ENCODE measurements at regions not wholly inside any gene's neighbourhood (a gene's known extent, or its start where the extent isn't known, plus 50 kb on each side); places are given as distances from the start of the nearest gene placed in this dataset.

- no peak overlapping the region for H3K27ac ChIP-seq
- H3K27me3 ChIP-seq = no peaks in the 10 kb centered on the region
- no peak overlapping the region for H3K4me3 ChIP-seq
- H3K9me3 ChIP-seq = no peaks in the 10 kb centered on the region
- 75% methylated on average over 2 of the region's 2 CpGs for WGBS (ENCODE audit: insufficient coverage, low coverage, low lambda C conversion rate, missing lambda C conversion rate)
- H3K36me3 ChIP-seq = no peaks in the 10 kb centered on the region
- DNase-seq (no peak), ATAC-seq (no peak)
- H3K4me1 ChIP-seq = no peaks in the 10 kb centered on the region
- no peak for TF ChIP-seq CTCF (IDR thresholded peaks at IDR 0.05)
- no peak for TF ChIP-seq POLR2A (IDR thresholded peaks at IDR 0.05)
- intact Hi-C loops (cut with DNase I) = no loop called here
These were observed 1062.1 kb downstream of the SLC6A15 start for GRCh38 chr12:83850531-83850930.

GRCh38 chr12:83848702-83849101 lies 1063.9 kb downstream of the SLC6A15 start:
- H3K9me3 ChIP-seq = no peaks in the 10 kb centered on the region
- TF ChIP-seq CTCF (IDR thresholded peaks at IDR 0.05) (no peak), POLR2A (IDR thresholded peaks at IDR 0.05) (no peak)
- intact Hi-C loops (cut with DNase I) = no loop called here
- DNase-seq = no peak
- WGBS (ENCODE audit: insufficient coverage, low coverage, low lambda C conversion rate, missing lambda C conversion rate) = 50% methylated on average over 1 of the region's 1 CpG
- H3K27ac ChIP-seq = no peak overlapping the region
- H3K4me1 ChIP-seq = no peaks in the 10 kb centered on the region
- ATAC-seq = no peak
- H3K27me3 ChIP-seq = no peaks in the 10 kb centered on the region
- H3K4me3 ChIP-seq = no peak overlapping the region
- no peaks in the 10 kb centered on the region for H3K36me3 ChIP-seq

- intact Hi-C loops (cut with DNase I) = no loop called here
- Histone ChIP-seq H3K36me3 (no peaks in the 10 kb centered on the region), H3K4me1 (no peaks in the 10 kb centered on the region), H3K9me3 (no peaks in the 10 kb centered on the region), H3K27me3 (no peaks in the 10 kb centered on the region), H3K4me3 (no peak overlapping the region), H3K27ac (no peak overlapping the region)
- ATAC-seq (no peak), DNase-seq (no peak)
- no peak for TF ChIP-seq CTCF (IDR thresholded peaks at IDR 0.05)
- no peak for TF ChIP-seq POLR2A (IDR thresholded peaks at IDR 0.05)
- 42% methylated on average over 2 of the region's 2 CpGs for WGBS (ENCODE audit: insufficient coverage, low coverage, low lambda C conversion rate, missing lambda C conversion rate)
These were observed 1069.1 kb downstream of the SLC6A15 start for GRCh38 chr12:83843541-83843940.

- TF ChIP-seq POLR2A (IDR thresholded peaks at IDR 0.05) (no peak), CTCF (IDR thresholded peaks at IDR 0.05) (no peak)
- WGBS (ENCODE audit: insufficient coverage, low coverage, low lambda C conversion rate, missing lambda C conversion rate) = 50% methylated on average over 2 of the region's 2 CpGs
These were observed 1071.0 kb downstream of the SLC6A15 start for GRCh38 chr12:83841620-83842019.

GRCh38 chr12:83827860-83828259 lies 1084.7 kb downstream of the SLC6A15 start:
- TF ChIP-seq POLR2A (IDR thresholded peaks at IDR 0.05) (no peak), CTCF (IDR thresholded peaks at IDR 0.05) (no peak)
- ATAC-seq (no peak), DNase-seq (no peak)
- H3K9me3 ChIP-seq = no peaks in the 10 kb centered on the region
- H3K27me3 ChIP-seq = no peaks in the 10 kb centered on the region
- no peak overlapping the region for H3K27ac ChIP-seq
- H3K4me3 ChIP-seq = no peak overlapping the region
- intact Hi-C loops (cut with DNase I) = no loop called here
- no peaks in the 10 kb centered on the region for H3K36me3 ChIP-seq
- no peaks in the 10 kb centered on the region for H3K4me1 ChIP-seq
- 17% methylated on average over 2 of the region's 2 CpGs for WGBS (ENCODE audit: insufficient coverage, low coverage, low lambda C conversion rate, missing lambda C conversion rate)

More at GRCh38 chr12:83841620-83842019, 1071.0 kb downstream of the SLC6A15 start:
- Histone ChIP-seq H3K27me3 (no peaks in the 10 kb centered on the region), H3K4me1 (no peaks in the 10 kb centered on the region), H3K36me3 (no peaks in the 10 kb centered on the region), H3K27ac (no peak overlapping the region), H3K9me3 (no peaks in the 10 kb centered on the region), H3K4me3 (no peak overlapping the region)
- intact Hi-C loops (cut with DNase I) = no loop called here
- ATAC-seq (no peak), DNase-seq (no peak)

All from right lobe of liver (tissue), 6 donors.